ENCODE measurements at regions not wholly inside any gene's neighbourhood (a gene's known extent, or its start where the extent isn't known, plus 50 kb on each side); places are given as distances from the start of the nearest gene placed in this dataset.
"Not testable (repeated sequence)": the region's sequence is repeated elsewhere in the genome, so short reads cannot be mapped to it uniquely, and the experiment has no call there.

DNA sequence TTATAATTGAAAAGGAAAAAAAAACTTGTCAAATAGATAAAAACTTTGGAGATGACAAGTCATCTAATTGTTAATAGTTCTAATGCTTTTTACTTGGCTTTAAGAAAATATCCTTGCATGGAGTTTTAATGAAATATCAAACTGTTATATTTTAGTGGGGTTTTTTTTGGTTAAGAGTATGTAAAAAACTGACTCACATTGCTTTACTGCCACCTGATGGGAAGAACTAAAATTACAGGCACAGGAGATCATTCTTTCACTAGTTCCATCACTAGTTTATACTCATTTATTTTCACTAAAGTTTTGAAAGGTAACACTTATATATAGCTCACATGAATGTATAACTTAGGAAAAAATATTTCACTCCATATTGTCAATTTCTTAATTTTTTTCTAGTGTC, 309.1 kb downstream of the LMBRD1 start:
- DNase-seq (ENCODE audit: low read depth in 3 of 3) = no peak

DNA sequence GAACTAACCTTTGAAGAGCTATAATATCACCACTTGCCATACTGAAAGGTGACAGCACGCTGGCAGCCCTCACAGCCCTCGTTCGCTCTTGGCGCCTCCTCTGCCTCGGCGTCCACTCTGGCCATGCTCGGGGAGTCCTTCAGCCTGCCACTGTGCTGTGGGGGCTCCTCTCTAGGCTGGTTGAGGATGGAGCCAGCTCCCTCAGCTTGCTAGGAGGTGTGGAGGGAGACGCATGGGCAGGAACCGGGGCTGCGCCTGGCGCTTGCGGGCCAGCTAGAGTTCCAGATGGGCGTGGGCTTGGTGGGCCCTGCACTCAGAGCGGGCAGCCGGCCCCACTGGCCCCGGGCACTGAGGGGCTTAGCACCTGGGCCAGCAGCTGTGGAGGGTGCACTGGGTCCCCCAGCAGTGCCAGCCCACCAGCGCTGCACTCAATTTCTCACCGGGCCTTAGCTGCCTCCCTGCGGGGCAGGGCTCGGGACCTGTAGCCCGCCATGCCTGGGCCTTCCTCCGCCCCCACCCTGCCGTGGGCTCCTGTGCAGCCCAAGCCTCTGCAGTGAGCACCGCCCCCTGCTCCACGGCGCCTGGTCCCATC, 329.7 kb downstream of the LMBRD1 start:
- no peak for DNase-seq (ENCODE audit: low read depth in 3 of 3)

DNA sequence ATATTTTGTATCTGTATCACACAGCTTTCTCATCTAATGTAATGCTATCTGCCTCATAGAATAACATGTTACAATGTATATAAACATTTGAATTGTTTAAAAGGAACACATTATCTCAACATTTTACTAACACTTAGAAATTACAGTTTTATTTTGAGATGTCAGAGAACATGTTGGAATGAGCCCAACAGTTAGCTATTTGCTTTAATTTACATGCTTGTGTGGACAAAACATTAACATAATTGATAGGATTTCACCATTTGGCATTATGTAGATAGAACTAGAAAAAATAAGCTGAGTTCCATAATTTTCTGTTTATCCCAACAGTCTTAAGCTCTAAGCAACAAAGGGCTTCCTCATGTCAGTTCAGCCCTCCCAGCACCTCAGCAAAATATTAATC, 330.9 kb downstream of the LMBRD1 start:
- DNase-seq (ENCODE audit: low read depth in 3 of 3) = no peak

DNA sequence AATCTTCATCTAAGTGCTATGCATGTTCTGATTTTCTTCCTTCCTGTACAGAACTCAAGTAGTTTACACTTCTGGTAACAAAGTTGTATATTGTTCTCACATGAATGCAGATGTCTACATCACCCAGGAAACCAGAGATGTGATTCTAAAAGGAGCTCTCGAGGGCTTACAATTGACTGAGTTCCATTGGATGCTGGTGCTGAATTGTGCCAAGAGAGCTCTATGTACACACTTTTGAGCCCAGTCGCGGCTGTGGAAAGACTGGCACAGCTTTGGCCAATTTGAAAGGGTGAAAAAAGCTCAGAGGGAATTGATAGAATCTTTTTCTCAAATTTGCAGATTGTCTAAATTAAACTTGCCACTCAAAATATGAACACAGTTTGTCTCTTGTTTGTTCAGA, 340.7 kb downstream of the LMBRD1 start:
- DNase-seq (ENCODE audit: low read depth in 3 of 3) = no peak

DNA sequence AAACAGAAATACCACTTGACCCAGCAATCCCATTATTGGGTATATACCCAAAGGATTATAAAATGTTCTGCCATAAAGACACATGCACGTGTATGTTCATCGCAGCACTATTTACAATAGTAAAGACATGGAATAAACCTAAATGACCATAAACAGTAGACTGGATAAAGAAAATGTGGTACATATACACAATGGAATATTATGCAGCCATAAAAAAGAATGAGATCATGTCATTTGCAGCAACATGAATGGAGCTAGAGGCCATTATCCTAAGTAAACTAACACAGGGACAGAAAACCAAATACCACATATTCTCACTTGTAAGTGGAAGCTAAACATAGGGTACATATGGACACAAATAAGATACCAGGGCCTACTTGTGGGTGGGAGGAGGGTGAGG, 342.2 kb downstream of the LMBRD1 start:
- not testable (repeated sequence) for DNase-seq (ENCODE audit: low read depth in 3 of 3)

DNA sequence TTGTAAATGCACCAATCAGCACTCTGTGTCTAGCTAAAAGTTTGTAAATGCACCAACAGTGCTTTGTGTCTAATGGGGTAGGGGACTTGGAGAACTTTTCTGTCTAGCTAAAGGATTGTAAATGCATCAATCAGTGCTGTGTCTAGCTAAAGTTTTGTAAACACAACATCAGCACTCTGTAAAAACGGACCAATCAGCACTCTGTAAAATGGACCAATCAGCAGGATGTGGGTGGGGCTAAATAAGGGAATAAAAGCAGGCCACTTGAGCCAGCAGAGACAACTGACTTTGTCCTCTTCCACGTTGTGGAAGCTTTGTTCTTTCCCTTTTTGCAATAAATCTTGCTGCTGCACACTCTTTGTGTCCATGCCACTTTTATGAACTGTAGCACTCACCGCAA, 346.3 kb downstream of the LMBRD1 start:
- not testable (repeated sequence) for DNase-seq (ENCODE audit: low read depth in 3 of 3)

DNA sequence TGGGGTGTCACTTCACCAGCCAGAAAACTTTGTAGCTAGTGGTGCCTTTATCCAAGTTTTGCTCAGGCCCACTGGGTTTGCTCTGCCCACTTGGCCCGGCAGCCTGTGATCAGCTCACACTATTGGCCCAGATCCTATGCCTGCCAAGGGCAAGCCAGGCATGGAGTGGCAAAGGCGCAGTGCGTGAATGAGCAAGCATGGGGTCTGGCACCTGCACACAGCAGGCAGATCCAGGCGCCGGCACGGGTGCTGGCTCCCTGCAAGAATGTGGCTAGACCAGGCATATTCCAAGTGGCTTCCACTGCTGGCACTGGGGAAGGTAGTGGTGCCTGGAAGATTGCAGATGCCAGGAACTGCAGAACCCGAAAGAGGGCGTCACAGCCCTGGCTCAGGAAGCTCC, 346.9 kb downstream of the LMBRD1 start:
- no peak for DNase-seq (ENCODE audit: low read depth in 3 of 3)
